WTC11 (cell line): ENCODE measurements at regions not wholly inside any gene's neighbourhood (a gene's known extent, or its start where the extent isn't known, plus 50 kb on each side); places are given as distances from the start of the nearest gene placed in this dataset.

Experiments used
- ATF1 ChIP-seq: sonication (generic); formaldehyde crosslinking; IDR thresholded peaks from 2 replicates; pipeline ENCODE4 v1.8.1; 2023; ENCODE audit warnings: mild to moderate bottlenecking, moderate library complexity, missing genetic modification reagents
- CREM ChIP-seq: sonication (generic); formaldehyde crosslinking; IDR thresholded peaks from 2 replicates; pipeline ENCODE4 v1.8.1; 2022; ENCODE audit warnings: mild to moderate bottlenecking, missing genetic modification reagents, moderate library complexity
- CTCF ChIP-seq: fragments of 200-600 bp; IDR thresholded peaks from 2 replicates; pipeline ENCODE4 v1.8.0; 2022; ENCODE audit warnings: antibody characterized with exemption
- FOXJ3 ChIP-seq: sonication (generic); formaldehyde crosslinking; IDR thresholded peaks from 2 replicates; pipeline ENCODE4 v1.9.0; 2021; ENCODE audit warnings: missing genetic modification reagents, mild to moderate bottlenecking, borderline replicate concordance
- FOXP4 ChIP-seq: sonication (generic); formaldehyde crosslinking; IDR thresholded peaks from 2 replicates; pipeline ENCODE4 v1.8.0; 2022; ENCODE audit warnings: mild to moderate bottlenecking, missing genetic modification reagents
- NFYB ChIP-seq: sonication (generic); formaldehyde crosslinking; conservative IDR thresholded peaks from 2 replicates; pipeline ENCODE4 v1.8.0; 2022; ENCODE audit warnings: low read depth, missing genetic modification reagents
- NR2C2 ChIP-seq: sonication (generic); formaldehyde crosslinking; IDR thresholded peaks from 2 replicates; pipeline ENCODE4 v1.8.0; 2022; ENCODE audit warnings: mild to moderate bottlenecking, missing genetic modification reagents
- NR3C1 ChIP-seq: sonication (generic); formaldehyde crosslinking; conservative IDR thresholded peaks from 2 replicates; pipeline ENCODE4 v1.8.1; 2023; ENCODE audit warnings: low read depth, mild to moderate bottlenecking, missing genetic modification reagents
- RELA ChIP-seq: sonication (generic); formaldehyde crosslinking; IDR thresholded peaks from 2 replicates; pipeline ENCODE4 v1.8.1; 2022; ENCODE audit warnings: missing genetic modification reagents, mild to moderate bottlenecking, borderline replicate concordance
- ZNF121 ChIP-seq: sonication (generic); formaldehyde crosslinking; IDR thresholded peaks from 2 replicates; pipeline ENCODE4 v1.8.0; 2023; ENCODE audit warnings: missing genetic modification reagents
- TF ChIP-seq, protein P1 (sequence below): sonication (generic); formaldehyde crosslinking; IDR thresholded peaks from 2 replicates; pipeline ENCODE4 v1.8.1; 2023; ENCODE audit warnings: mild to moderate bottlenecking, missing genetic modification reagents, moderate library complexity
- TF ChIP-seq, protein P2 (sequence below): sonication (generic); formaldehyde crosslinking; IDR thresholded peaks from 2 replicates; pipeline ENCODE4 v1.8.0; 2022; ENCODE audit warnings: mild to moderate bottlenecking, missing genetic modification reagents

GRCh38 chr4:27490315-27490714 lies 629.7 kb downstream of the STIM2 start:
- no peak for TF ChIP-seq CTCF
- TF ChIP-seq, protein P1, sequence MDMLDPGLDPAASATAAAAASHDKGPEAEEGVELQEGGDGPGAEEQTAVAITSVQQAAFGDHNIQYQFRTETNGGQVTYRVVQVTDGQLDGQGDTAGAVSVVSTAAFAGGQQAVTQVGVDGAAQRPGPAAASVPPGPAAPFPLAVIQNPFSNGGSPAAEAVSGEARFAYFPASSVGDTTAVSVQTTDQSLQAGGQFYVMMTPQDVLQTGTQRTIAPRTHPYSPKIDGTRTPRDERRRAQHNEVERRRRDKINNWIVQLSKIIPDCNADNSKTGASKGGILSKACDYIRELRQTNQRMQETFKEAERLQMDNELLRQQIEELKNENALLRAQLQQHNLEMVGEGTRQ (CRISPR knock-in tag), result no peak
- TF ChIP-seq FOXP4 (CRISPR knock-in tag), result no peak
- TF ChIP-seq, protein P2, sequence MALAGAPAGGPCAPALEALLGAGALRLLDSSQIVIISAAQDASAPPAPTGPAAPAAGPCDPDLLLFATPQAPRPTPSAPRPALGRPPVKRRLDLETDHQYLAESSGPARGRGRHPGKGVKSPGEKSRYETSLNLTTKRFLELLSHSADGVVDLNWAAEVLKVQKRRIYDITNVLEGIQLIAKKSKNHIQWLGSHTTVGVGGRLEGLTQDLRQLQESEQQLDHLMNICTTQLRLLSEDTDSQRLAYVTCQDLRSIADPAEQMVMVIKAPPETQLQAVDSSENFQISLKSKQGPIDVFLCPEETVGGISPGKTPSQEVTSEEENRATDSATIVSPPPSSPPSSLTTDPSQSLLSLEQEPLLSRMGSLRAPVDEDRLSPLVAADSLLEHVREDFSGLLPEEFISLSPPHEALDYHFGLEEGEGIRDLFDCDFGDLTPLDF (CRISPR knock-in tag), result no peak
- TF ChIP-seq NFYB (CRISPR knock-in tag), result no peak
- no peak for TF ChIP-seq FOXJ3 (CRISPR knock-in tag)
- no peak for TF ChIP-seq ZNF121 (CRISPR knock-in tag)
- TF ChIP-seq RELA (CRISPR knock-in tag), result no peak
- TF ChIP-seq NR3C1 (CRISPR knock-in tag), result no peak
- no peak for TF ChIP-seq NR2C2
- TF ChIP-seq CREM (CRISPR knock-in tag), result no peak
- TF ChIP-seq ATF1 (CRISPR knock-in tag), result no peak
